OCI-LY7 (cell line): ENCODE measurements at regions not wholly inside any gene's neighbourhood (a gene's known extent, or its start where the extent isn't known, plus 50 kb on each side); places are given as distances from the start of the nearest gene placed in this dataset.

Source experiments
- BruUV-seq: library from RNA; stranded (reverse); fragments of 400-500 nt; replicated peaks from 2 replicates; lab custom pipeline; 2021; lab: Mats Ljungman, UMichigan
- CTCF ChIA-PET: fragments of 300-600 bp; sonication (Branson Sonifier 250); formaldehyde crosslinking; loops from one replicate; lab custom pipeline; 2022; ENCODE audit warnings: antibody characterized with exemption; ENCODE audit not compliant: unreplicated experiment; lab: Charles Lee
- POLR2A ChIA-PET: fragments of 300-600 bp; sonication (Branson Sonifier 250); formaldehyde crosslinking; loops from one replicate; lab custom pipeline; 2022; ENCODE audit warnings: antibody characterized with exemption; lab: Charles Lee
- DNase-seq: peaks from one replicate; pipeline ENCODE4 v3.0.0-alpha.2; 2015; ENCODE audit warnings: low spot score
- H2AFZ ChIP-seq: fragments of 200-600 bp; sonication (generic), shearing (Covaris generic); 2 replicates; pipeline ENCODE4 v1.6.1; 2014; ENCODE audit warnings: mild to moderate bottlenecking, antibody characterized with exemption, low read length, moderate library complexity
- H3K27ac ChIP-seq: fragments of 200-600 bp; sonication (generic); 2 replicates; pipeline ENCODE4 v1.5.1; 2014; ENCODE audit warnings: mixed run types, low read depth, mild to moderate bottlenecking, moderate library complexity, low read length, inconsistent platforms; ENCODE audit not compliant: poor library complexity, severe bottlenecking
- H3K36me3 ChIP-seq: fragments of 200-600 bp; sonication (generic); 2 replicates; pipeline ENCODE4 v1.6.1; 2014; ENCODE audit warnings: mild to moderate bottlenecking, antibody characterized with exemption, low read length, moderate library complexity, mixed read lengths; ENCODE audit not compliant: insufficient read depth
- H3K4me1 ChIP-seq: fragments of 200-600 bp; sonication (generic); 2 replicates; pipeline ENCODE4 v1.5.1; 2014; ENCODE audit warnings: mild to moderate bottlenecking, low read length; ENCODE audit not compliant: insufficient read depth, poor library complexity, severe bottlenecking
- H3K4me2 ChIP-seq: fragments of 200-600 bp; sonication (generic); 2 replicates; pipeline ENCODE4 v1.6.1; 2014; ENCODE audit warnings: mild to moderate bottlenecking, low read length
- H3K4me3 ChIP-seq: fragments of 200-600 bp; sonication (generic); 2 replicates; pipeline ENCODE4 v1.5.1; 2014; ENCODE audit warnings: mild to moderate bottlenecking, low read depth, low read length; ENCODE audit not compliant: poor library complexity, severe bottlenecking
- H3K79me2 ChIP-seq: fragments of 200-600 bp; sonication (generic); 2 replicates; pipeline ENCODE4 v1.6.1; 2016; ENCODE audit warnings: low read depth, mild to moderate bottlenecking, low read length, moderate library complexity, mixed read lengths; ENCODE audit not compliant: insufficient read depth
- H3K9me2 ChIP-seq: fragments of 200-600 bp; sonication (generic); 2 replicates; pipeline ENCODE4 v1.6.1; 2016; ENCODE audit warnings: mild to moderate bottlenecking, low read length, mixed read lengths; ENCODE audit not compliant: insufficient read depth
- H3K9me3 ChIP-seq: fragments of 200-600 bp; sonication (generic); 2 replicates; pipeline ENCODE4 v1.6.1; 2014; ENCODE audit warnings: mild to moderate bottlenecking, mixed run types, low read length, mixed read lengths
- H4K20me1 ChIP-seq: fragments of 200-600 bp; sonication (generic); 2 replicates; pipeline ENCODE4 v1.6.1; 2014; ENCODE audit warnings: mild to moderate bottlenecking, antibody characterized with exemption, low read length, moderate library complexity, mixed read lengths; ENCODE audit not compliant: insufficient read depth
- EZH2phosphoT487 ChIP-seq: fragments of 200-600 bp; sonication (generic); IDR thresholded peaks from 2 replicates; pipeline ENCODE4 v1.6.1; 2018; ENCODE audit warnings: low read depth, borderline replicate concordance, mild to moderate bottlenecking, mixed run types, antibody characterized with exemption, low read length, moderate library complexity, mixed read lengths
- intact Hi-C: fragments of 100-400 bp; cut with micrococcal nuclease; formaldehyde crosslinking; loops from one replicate; pipeline ENCODE4 v1.10.0; 2022; ENCODE audit not compliant: unreplicated experiment
- TF ChIP-seq, protein P1 (sequence below): fragments of 200-600 bp; sonication (generic); conservative IDR thresholded peaks from 2 replicates; pipeline ENCODE4 v1.5.1; 2014; ENCODE audit warnings: mild to moderate bottlenecking, antibody characterized with exemption, low read length, moderate library complexity, mixed read lengths

DNA sequence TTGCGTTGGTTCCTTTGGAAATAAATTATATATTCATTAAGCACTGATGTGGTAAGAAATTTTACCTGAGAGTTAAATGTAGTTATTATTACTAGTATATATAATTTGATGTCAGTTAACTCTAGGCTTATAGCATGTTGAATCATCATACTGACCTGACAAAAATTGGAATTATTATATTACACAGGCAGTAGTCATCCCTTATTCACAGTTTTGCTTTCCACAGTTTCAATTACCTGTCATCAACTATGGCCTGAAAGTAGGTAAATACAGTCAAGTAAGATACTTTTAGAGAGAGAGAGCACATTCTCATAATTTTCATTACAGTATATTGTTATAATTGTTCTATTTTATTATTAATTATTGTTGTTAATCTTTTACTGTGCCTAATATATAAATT, 1074.7 kb downstream of the CDH11 start:
- no peaks in the 10 kb centered on the region for H3K4me1 ChIP-seq
- intact Hi-C loops, result no loop called here
- POLR2A ChIA-PET, result no interaction called here
- CTCF ChIA-PET, result no interaction called here
- H4K20me1 ChIP-seq, result no peaks in the 10 kb centered on the region
- no peak overlapping the region for H2AFZ ChIP-seq
- no peak for DNase-seq
- no TSS peak for BruUV-seq
- H3K27ac ChIP-seq, result no peak overlapping the region
- H3K9me2 ChIP-seq, result no peaks in the 10 kb centered on the region
- H3K79me2 ChIP-seq, result no peaks in the 10 kb centered on the region
- TF ChIP-seq, protein P1, sequence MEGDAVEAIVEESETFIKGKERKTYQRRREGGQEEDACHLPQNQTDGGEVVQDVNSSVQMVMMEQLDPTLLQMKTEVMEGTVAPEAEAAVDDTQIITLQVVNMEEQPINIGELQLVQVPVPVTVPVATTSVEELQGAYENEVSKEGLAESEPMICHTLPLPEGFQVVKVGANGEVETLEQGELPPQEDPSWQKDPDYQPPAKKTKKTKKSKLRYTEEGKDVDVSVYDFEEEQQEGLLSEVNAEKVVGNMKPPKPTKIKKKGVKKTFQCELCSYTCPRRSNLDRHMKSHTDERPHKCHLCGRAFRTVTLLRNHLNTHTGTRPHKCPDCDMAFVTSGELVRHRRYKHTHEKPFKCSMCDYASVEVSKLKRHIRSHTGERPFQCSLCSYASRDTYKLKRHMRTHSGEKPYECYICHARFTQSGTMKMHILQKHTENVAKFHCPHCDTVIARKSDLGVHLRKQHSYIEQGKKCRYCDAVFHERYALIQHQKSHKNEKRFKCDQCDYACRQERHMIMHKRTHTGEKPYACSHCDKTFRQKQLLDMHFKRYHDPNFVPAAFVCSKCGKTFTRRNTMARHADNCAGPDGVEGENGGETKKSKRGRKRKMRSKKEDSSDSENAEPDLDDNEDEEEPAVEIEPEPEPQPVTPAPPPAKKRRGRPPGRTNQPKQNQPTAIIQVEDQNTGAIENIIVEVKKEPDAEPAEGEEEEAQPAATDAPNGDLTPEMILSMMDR, result no peak
- no peak for TF ChIP-seq EZH2phosphoT487
- H3K4me3 ChIP-seq, result no peak overlapping the region
- no peaks in the 10 kb centered on the region for H3K36me3 ChIP-seq
- H3K9me3 ChIP-seq, result peaks cover 8% of the 10 kb centered on the region; the same call in 1 of the 2 replicates
- H3K4me2 ChIP-seq, result no peak overlapping the region

DNA sequence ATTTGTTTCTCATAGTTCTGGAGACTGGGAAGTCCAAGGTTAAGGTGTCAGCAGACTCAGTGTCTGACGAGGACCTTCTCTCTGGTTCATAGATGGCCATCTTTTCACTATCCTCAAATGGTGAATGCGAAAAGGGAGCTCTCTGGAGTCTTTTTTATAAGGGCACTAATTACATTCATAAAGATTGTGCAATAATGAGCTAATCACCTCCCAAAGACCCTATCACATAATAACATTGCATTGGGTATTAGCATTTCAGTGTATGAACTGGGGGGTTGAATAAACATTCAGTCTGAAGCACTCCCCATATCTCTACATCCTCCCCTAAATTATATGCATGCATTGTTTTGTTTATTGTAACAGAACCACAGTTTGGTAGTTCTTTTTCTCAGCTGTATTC, 1086.5 kb downstream of the CDH11 start:
- BruUV-seq, result no TSS peak
- no peak for TF ChIP-seq EZH2phosphoT487
- TF ChIP-seq, protein P1, result no peak
- Histone ChIP-seq H3K9me3 (no peaks in the 10 kb centered on the region), H3K4me2 (no peak overlapping the region), H3K4me3 (no peak overlapping the region), H3K79me2 (no peaks in the 10 kb centered on the region), H3K36me3 (no peaks in the 10 kb centered on the region), H2AFZ (no peak overlapping the region), H3K4me1 (no peaks in the 10 kb centered on the region), H3K9me2 (no peaks in the 10 kb centered on the region), H4K20me1 (no peaks in the 10 kb centered on the region), H3K27ac (no peak overlapping the region)
- DNase-seq, result no peak
- intact Hi-C loops, result no loop called here
- CTCF ChIA-PET, result no interaction called here
- POLR2A ChIA-PET, result interaction anchor here (0.6 kb wide), 1 partner anchor 305 kb away, joined by 3 read pairs; no protein-coding TSS in a partner anchor

DNA sequence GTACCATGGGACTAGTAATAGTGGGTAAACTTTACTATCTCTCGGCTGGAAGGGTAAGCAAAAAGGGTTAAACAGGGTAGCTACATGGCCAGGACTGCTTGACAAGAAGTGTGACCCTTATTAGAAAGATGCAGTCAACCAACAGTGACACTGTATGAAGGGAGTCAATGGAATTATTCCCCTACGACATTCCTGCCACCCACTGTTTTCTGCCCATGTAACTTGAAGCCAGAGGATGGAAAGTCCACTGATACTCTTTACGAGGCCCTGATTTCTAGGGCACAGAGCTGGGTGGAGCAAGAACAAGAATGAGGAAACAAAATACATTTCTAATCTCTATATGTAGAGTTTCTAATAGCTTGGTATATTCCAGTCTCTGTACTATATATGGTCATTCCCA, 1102.5 kb downstream of the CDH11 start:
- no peak overlapping the region for H3K4me3 ChIP-seq
- POLR2A ChIA-PET, result no interaction called here
- BruUV-seq, result no TSS peak

More for the DNA sequence above, 1102.5 kb downstream of the CDH11 start:
- no peak for DNase-seq
- no peaks in the 10 kb centered on the region for H3K9me2 ChIP-seq
- H3K4me1 ChIP-seq, result peaks cover 2% of the 10 kb centered on the region
- TF ChIP-seq, protein P1, result no peak
- no peak for TF ChIP-seq EZH2phosphoT487
- no peaks in the 10 kb centered on the region for H3K36me3 ChIP-seq
- H4K20me1 ChIP-seq, result no peaks in the 10 kb centered on the region
- intact Hi-C loops, result no loop called here
- no peak overlapping the region for H3K4me2 ChIP-seq
- H3K9me3 ChIP-seq, result no peaks in the 10 kb centered on the region
- CTCF ChIA-PET, result no interaction called here
- H2AFZ ChIP-seq, result no peak overlapping the region
- no peak overlapping the region for H3K27ac ChIP-seq
- H3K79me2 ChIP-seq, result no peaks in the 10 kb centered on the region
